GM19351 (cell line): ENCODE measurements at regions not wholly inside any gene's neighbourhood (a gene's known extent, or its start where the extent isn't known, plus 50 kb on each side); places are given as distances from the start of the nearest gene placed in this dataset.

ENCODE experiments used
- ATAC-seq: cut with Tn5 transposase; IDR thresholded peaks from one replicate; pipeline ENCODE4 v1.9.1; 2021; ENCODE audit warnings: mild to moderate bottlenecking, moderate library complexity; ENCODE audit not compliant: unreplicated experiment

DNA sequence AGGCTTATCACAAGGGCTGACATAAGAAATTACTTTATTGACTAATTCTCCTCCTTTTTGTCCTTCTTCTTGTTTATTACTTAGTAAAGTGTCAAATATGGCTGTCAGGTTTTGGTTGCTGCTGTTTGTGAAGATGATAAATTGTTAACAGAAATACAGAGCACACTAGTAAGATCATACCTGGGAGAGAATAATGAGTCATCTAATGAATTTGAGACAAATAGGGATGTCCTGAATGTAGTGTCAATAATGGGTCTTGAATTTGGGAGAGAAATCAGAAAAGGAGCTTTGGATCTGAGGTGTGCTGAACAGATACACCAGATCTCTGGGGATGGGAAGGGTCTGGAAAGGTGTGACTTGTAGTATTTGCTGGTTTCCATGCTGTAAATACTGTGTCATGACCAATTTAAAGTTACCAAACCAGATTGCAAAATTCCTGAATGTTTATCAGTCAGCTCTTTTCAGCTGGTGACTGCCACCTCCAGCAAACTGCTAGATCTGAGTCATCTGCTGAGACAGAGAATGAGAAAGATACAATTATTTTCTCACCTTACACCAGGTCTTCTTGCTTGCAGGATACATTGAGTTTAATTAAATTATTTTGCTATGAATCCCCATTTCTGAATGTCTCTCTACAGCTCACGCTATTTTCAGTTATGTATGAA is 76.7 kb upstream of the SATB1 start:
- no peak for ATAC-seq

DNA sequence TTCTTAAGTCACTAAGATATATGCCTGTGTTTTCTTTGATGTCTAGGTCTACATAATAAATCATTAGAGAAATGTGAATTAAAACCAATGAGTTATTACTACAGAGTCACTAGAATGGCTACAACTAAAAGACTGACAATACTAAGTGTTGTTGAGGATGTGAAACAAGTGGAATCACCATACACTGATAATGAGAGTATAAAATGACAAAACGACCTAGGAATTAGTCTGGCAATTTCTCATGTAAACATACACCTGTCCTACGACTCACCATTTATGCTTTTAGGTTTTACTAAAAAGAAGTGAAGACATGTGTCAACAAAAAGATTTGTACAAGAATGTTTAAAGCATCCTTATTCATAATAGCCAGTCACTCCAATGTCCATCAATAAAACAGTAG is 75.2 kb upstream of the SATB1 start:
- no peak for ATAC-seq

DNA sequence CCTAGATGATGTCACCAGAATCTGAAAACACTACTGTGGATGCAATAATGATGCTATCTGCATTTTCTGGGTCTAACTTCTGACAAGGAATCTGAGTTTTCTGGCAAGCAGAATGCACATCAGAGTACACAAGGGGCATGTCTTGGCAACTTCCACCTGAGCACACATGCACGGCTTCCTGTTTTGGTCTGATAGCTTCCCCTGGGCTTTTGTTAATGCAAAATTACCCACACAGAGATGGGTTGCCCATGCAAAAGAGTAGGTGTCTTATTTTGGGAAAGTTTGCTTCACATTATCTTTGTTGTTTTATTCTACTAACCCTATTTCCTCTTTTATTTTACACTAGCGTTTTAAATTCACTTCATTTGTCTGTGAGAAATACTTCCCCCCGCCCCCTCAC is 74.2 kb upstream of the SATB1 start:
- ATAC-seq = peak; percentile 74

DNA sequence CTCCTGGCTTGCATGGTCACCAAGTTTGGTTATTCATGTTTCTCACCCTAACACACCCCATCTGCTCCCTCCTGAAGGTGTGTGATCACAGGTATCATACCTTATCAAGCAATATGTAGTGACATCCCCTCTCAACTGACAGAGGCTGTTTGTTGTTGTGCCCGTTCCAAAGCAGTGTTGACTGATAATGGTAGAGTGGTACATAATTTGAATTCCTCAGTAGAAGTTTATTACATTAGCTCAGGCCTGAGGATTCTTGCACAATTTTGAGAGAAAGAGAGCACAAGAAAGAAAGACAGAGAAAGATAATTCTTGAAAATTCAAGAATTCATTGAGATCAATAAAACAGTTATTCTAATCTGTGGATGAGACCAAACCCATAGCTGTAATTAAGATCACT is 69.1 kb upstream of the SATB1 start:
- no peak for ATAC-seq

DNA sequence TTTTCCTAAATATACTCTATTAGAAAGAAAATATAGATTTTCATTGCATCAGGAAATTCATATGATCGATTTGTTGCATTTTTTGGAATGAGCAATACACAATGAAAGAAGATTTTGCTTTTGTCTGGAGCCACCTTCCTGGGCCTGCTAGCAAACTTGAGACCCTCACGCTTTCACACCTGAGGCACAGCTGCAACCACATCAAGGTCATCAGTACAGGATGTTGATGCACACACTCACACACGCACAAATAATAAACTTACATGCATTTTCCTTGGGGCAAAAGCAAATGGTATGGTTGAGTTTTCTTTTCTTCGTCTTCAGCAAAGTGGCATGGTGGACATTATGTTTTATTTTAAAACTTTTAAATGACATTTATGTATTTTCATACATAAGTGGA is 64.8 kb upstream of the SATB1 start:
- no peak for ATAC-seq

DNA sequence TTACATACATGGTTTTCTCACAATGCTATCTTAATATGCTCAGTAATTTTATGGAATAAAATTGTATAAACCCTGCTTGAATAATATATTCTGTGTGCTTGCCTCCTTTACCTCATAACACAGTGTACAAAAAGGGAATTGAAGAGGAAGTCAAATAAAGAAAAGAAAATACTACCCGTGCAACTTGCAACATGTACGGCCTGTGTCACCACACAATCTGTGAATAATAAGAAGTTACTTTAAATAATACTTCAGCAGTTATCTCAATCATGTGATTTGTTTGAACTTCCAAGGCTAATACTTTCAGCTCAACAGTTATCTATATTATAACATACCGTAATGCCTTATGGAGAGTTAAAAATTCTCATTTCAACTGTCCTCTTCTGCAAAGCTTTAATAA is 58.1 kb upstream of the SATB1 start:
- ATAC-seq = no peak

DNA sequence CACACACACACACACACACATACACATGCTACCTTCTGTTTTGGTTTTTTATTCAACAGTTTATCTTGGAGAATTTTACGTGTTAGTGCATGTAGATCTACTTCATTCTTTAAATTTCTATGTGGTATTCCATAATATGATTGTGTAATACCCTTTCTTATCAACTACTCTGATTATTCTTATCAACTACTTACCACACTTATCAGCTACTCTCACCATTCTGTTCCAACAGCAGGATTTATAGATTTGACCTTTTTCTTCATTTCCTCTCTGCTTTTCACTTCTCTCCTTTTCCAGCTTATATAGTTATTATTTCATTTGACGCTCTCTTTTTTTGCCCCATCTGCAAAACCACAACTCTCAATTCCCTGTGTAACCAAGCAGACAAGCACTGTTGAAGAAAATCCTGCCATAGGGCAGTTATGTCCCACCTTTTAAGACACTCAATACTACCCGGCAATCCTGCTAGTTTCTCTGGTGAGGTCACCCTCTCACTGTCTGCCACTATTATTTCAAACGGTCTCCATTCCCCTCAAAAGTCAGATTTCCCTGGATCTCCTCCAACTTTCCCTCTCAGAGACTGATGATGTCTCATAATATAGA is 56.9 kb upstream of the SATB1 start:
- ATAC-seq = no peak

DNA sequence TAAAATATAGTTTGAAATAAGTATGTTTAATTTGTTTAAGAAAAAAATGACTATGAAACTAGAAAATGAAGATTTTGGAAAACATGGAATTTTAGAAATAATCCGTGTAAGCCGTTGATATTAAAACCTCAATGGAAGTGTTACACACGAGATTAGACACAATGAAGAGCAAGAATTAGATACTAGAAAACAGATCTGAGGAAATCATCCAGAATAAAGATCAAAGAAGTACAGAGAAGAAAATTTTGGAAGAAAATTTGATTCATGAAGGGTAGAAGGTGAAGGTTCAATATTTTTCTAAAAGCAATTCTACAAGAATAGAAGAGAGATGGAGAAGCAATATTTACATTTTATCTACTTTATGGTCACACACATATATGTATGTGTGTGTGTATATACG is 52.5 kb upstream of the SATB1 start:
- no peak for ATAC-seq
